CD4-positive, alpha-beta memory T cell (primary cell): ENCODE measurements at regions not wholly inside any gene's neighbourhood (a gene's known extent, or its start where the extent isn't known, plus 50 kb on each side); places are given as distances from the start of the nearest gene placed in this dataset.
"Not testable (repeated sequence)": the region's sequence is repeated elsewhere in the genome, so short reads cannot be mapped to it uniquely, and the experiment has no call there.

Experiments used
- CTCF ChIA-PET: fragments of 350-600 bp; sonication (Branson Sonifier 250); formaldehyde crosslinking; loops from one replicate; lab custom pipeline; 2021; ENCODE audit warnings: inconsistent platforms; ENCODE audit not compliant: partially characterized antibody; lab: Charles Lee
- POLR2A ChIA-PET: fragments of 350-600 bp; sonication (Branson Sonifier 250); formaldehyde crosslinking; loops from one replicate; lab custom pipeline; 2021; ENCODE audit not compliant: partially characterized antibody; lab: Charles Lee
- DNase-seq, 5 donors: peaks; one replicate each; pipeline versions ENCODE4 v3.0.0 to v3.0.0-alpha.2; 2020 to 2022; ENCODE audit warnings: mixed read lengths in 1 of 5
- H3K27ac ChIP-seq: one replicate; pipeline ENCODE4 v1.7.0; 2013; ENCODE audit warnings: low read depth, low read length
- H3K27me3 ChIP-seq: 2 replicates; pipeline ENCODE4 v1.7.0; 2013; ENCODE audit warnings: mild to moderate bottlenecking, low read length, moderate library complexity; ENCODE audit not compliant: insufficient read depth
- H3K36me3 ChIP-seq: 2 replicates; pipeline ENCODE4 v1.7.0; 2013; ENCODE audit warnings: mild to moderate bottlenecking, low read length, moderate library complexity; ENCODE audit not compliant: insufficient read depth
- H3K4me1 ChIP-seq: 2 replicates; pipeline ENCODE4 v1.7.0; 2013; ENCODE audit warnings: mild to moderate bottlenecking, low read length, moderate library complexity; ENCODE audit not compliant: insufficient read depth
- H3K4me3 ChIP-seq, 2 donors: one replicate each; pipeline ENCODE4 v1.7.0; 2013; ENCODE audit warnings: low read length in 2 of 2, mild to moderate bottlenecking in 1 of 2
- H3K9me3 ChIP-seq, 2 donors: one replicate each; pipeline ENCODE4 v1.7.0; 2013; ENCODE audit warnings: low read length in 2 of 2, control low read depth in 1 of 2; ENCODE audit not compliant: control insufficient read depth in 1 of 2
- H3K27ac Mint-ChIP-seq, 7 donors: one replicate each; pipeline ENCODE4 v1.8.0; 2020 to 2021; ENCODE audit warnings: mixed read lengths in 7 of 7, mild to moderate bottlenecking in 6 of 7, inconsistent platforms in 3 of 7, moderate library complexity in 3 of 7
- H3K27me3 Mint-ChIP-seq, 2 donors: one replicate each; pipeline ENCODE4 v1.8.0; 2020 to 2021; ENCODE audit warnings: mixed read lengths in 2 of 2
- H3K36me3 Mint-ChIP-seq, 2 donors: one replicate each; pipeline ENCODE4 v1.8.0; 2020 to 2021; ENCODE audit warnings: mixed read lengths in 2 of 2, inconsistent platforms in 1 of 2, mild to moderate bottlenecking in 1 of 2
- H3K4me1 Mint-ChIP-seq, 4 donors: one replicate each; pipeline ENCODE4 v1.8.0; 2020 to 2021; ENCODE audit warnings: mixed read lengths in 4 of 4, mild to moderate bottlenecking in 1 of 4
- H3K4me3 Mint-ChIP-seq, 8 donors: one replicate each; pipeline ENCODE4 v1.8.0; 2020 to 2021; ENCODE audit warnings: mixed read lengths in 8 of 8, mild to moderate bottlenecking in 7 of 8, moderate library complexity in 6 of 8, inconsistent platforms in 3 of 8
- H3K9me3 Mint-ChIP-seq, 8 donors: one replicate each; pipeline ENCODE4 v1.8.0; 2020 to 2021; ENCODE audit warnings: mixed read lengths in 8 of 8, mild to moderate bottlenecking in 5 of 8, inconsistent platforms in 3 of 8, moderate library complexity in 1 of 8
- intact Hi-C: fragments of 100-400 bp; cut with micrococcal nuclease; formaldehyde crosslinking; loops from one replicate; pipeline ENCODE4 v1.15.1; 2023

DNA sequence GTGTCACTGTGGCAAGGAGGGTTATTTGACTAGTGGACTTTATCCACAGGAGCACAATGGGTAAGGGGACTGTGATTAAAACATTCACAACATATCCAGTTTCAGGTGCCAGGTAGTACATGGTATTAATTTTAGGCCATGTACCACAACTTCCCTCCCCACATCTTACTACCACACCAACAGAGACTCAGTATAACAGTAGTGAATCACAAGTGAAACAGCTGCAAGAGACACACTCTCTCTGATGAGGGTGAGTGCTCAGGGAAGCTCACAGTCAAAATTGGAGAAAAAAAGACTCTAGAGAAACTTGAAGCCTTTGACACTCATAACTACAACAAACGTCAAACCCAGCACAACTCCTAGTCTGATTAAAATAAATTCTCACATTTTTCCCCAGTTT is 367.6 kb upstream of the GYPC start:
- Mint-ChIP-seq H3K4me3 (no peak overlapping the region), H3K27ac (no peak overlapping the region), H3K36me3 (no peaks in the 10 kb centered on the region), H3K9me3 (peaks cover 0 to 2% (median 0%) of the 10 kb centered on the region in 8 donors), H3K27me3 (peaks cover 3 to 7% of the 10 kb centered on the region in 2 donors), H3K4me1 (no peaks in the 10 kb centered on the region)
- no peak for DNase-seq
- Histone ChIP-seq H3K4me3 (no peak overlapping the region), H3K4me1 (no peaks in the 10 kb centered on the region), H3K36me3 (no peaks in the 10 kb centered on the region), H3K9me3 (no peaks in the 10 kb centered on the region), H3K27me3 (no peaks in the 10 kb centered on the region), H3K27ac (no peak overlapping the region)
- ChIA-PET CTCF (no interaction called here), POLR2A (no interaction called here)
- intact Hi-C loops = no loop called here

DNA sequence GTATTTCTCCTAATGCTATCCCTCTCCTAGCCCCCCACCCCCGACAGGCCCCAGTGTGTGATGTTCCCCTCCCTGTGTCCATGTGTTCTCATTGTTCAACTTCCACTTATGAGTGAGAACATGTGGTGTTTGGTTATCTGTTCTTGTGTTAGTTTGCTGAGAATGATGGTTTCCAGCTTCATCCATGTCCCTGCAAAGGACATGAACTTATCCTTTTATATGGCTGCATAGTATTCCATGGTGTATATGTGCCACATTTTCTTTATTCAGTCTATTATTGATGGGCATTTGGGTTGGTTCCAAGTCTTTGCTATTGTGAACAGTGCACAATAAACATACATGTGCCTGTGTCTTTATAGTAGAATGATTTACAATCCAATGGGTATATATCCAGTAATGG is 362.0 kb upstream of the GYPC start:
- intact Hi-C loops, H3K4me1 Mint-ChIP-seq, H3K9me3 ChIP-seq, H3K27ac ChIP-seq, POLR2A ChIA-PET, H3K4me3 Mint-ChIP-seq, H3K27me3 ChIP-seq, H3K27ac Mint-ChIP-seq, H3K4me3 ChIP-seq, DNase-seq, H3K27me3 Mint-ChIP-seq, H3K36me3 ChIP-seq, H3K4me1 ChIP-seq, H3K9me3 Mint-ChIP-seq, CTCF ChIA-PET, H3K36me3 Mint-ChIP-seq: not testable (repeated sequence)

DNA sequence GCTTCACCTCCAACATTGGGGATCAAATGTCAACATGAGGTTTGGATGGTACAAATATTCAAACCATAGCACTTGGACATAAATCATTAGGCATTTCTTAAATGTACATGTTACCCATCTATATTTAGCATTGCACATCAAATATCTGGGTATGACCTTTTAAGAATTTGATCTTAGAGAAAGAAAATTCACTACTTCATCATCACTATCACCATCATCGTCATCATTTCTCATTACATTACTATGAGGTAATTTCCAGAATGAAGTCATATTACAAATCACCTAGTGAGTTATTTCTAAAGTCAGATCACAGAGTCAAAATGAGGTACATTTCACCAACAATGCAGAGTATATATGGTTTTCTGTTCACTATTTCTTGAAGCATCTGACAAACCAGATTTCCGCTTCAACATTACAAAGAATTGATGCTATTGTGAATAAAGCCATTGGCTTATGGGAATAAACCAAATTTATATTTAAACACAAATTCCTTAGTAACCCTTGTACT is 356.4 kb upstream of the GYPC start:
- ChIA-PET POLR2A (no interaction called here), CTCF (no interaction called here)
- no peak for DNase-seq
- H3K27ac ChIP-seq = no peak overlapping the region
- Mint-ChIP-seq H3K27me3 (no peaks in the 10 kb centered on the region), H3K4me1 (no peaks in the 10 kb centered on the region), H3K27ac (no peak overlapping the region), H3K4me3 (no peak overlapping the region), H3K36me3 (no peaks in the 10 kb centered on the region), H3K9me3 (peaks cover 0 to 5% (median 0%) of the 10 kb centered on the region in 8 donors)
- no peaks in the 10 kb centered on the region for H3K36me3 ChIP-seq
- no peaks in the 10 kb centered on the region for H3K27me3 ChIP-seq
- no peak overlapping the region for H3K4me3 ChIP-seq
- H3K4me1 ChIP-seq = no peaks in the 10 kb centered on the region
- intact Hi-C loops = no loop called here
- no peaks in the 10 kb centered on the region for H3K9me3 ChIP-seq

DNA sequence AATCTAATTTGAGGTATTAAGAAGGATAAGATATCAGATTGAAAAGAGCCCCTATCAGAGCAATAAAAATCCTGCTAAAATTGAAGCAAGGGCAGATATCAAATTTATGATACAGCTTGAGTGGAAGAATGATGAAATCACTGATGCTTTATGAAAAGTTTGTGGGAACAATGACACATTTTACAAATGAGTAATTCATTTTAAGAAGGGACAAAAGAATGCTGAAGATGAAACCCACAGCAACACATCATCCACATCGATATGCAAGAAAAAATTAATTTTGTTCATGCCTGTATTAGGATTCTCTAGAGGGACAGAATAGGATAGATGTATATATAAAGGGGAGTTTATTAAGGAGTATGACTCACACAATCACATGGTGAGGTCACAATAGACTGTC is 355.6 kb upstream of the GYPC start:
- Histone ChIP-seq H3K9me3 (no peaks in the 10 kb centered on the region), H3K4me3 (no peak overlapping the region), H3K27me3 (no peaks in the 10 kb centered on the region), H3K4me1 (no peaks in the 10 kb centered on the region), H3K27ac (no peak overlapping the region), H3K36me3 (no peaks in the 10 kb centered on the region)
- Mint-ChIP-seq H3K4me1 (no peaks in the 10 kb centered on the region), H3K27me3 (no peaks in the 10 kb centered on the region), H3K36me3 (no peaks in the 10 kb centered on the region), H3K27ac (no peak overlapping the region), H3K9me3 (peaks cover 0 to 5% (median 0%) of the 10 kb centered on the region in 8 donors), H3K4me3 (no peak overlapping the region)
- CTCF ChIA-PET = no interaction called here
- POLR2A ChIA-PET = no interaction called here
- no peak for DNase-seq
- intact Hi-C loops = no loop called here

DNA sequence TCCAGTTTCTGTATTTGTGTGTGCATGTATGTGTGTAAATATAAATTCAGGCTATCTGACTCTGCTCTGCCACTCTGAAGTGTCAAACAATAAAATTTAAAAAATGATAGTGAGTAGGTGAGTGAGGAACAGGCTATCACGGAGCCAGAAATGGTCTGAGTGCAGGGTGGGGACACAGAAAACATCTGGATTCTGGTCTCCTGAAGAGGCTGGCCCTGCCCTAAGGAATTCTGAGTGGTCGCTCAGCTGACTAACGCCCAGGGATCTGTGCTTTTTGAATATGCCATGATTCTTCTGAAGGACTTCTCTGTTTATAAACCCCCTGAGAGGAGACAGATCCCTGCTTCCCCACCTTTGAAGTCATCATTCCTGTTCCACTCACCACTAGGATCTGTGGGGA is 353.9 kb upstream of the GYPC start:
- POLR2A ChIA-PET = no interaction called here
- H3K36me3 Mint-ChIP-seq = no peaks in the 10 kb centered on the region
- Histone ChIP-seq H3K27ac (no peak overlapping the region), H3K9me3 (no peaks in the 10 kb centered on the region), H3K4me3 (no peak overlapping the region), H3K27me3 (no peaks in the 10 kb centered on the region), H3K36me3 (no peaks in the 10 kb centered on the region), H3K4me1 (no peaks in the 10 kb centered on the region)
- intact Hi-C loops = no loop called here
- H3K27me3 Mint-ChIP-seq = no peaks in the 10 kb centered on the region
- no peak overlapping the region for H3K27ac Mint-ChIP-seq
- no peak overlapping the region for H3K4me3 Mint-ChIP-seq
- DNase-seq = no peak
- peaks cover 0 to 2% (median 0%) of the 10 kb centered on the region in 4 donors for H3K4me1 Mint-ChIP-seq
- CTCF ChIA-PET = no interaction called here
- peaks cover 0 to 8% (median 0%) of the 10 kb centered on the region in 8 donors for H3K9me3 Mint-ChIP-seq

DNA sequence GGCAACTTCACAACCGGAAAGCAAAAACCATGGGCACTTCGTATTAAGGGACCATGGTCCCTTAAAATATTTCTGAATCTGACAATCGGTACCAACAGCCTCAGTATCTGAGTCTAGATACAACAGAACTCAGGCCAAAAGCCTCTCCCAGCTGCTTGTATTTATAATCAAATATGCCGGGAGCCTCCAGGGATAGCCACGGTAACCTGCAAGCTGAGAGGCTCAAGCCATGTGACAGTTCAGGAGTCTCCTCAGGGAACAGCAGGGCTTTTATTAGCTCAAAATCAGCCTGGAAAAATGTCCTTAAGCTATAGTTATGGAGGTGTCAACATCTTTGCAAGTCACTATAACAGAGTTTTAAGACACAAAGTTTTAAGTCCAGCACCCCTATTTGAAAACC is 352.8 kb upstream of the GYPC start:
- H3K9me3 Mint-ChIP-seq = peaks cover 0 to 8% (median 0%) of the 10 kb centered on the region in 8 donors

DNA sequence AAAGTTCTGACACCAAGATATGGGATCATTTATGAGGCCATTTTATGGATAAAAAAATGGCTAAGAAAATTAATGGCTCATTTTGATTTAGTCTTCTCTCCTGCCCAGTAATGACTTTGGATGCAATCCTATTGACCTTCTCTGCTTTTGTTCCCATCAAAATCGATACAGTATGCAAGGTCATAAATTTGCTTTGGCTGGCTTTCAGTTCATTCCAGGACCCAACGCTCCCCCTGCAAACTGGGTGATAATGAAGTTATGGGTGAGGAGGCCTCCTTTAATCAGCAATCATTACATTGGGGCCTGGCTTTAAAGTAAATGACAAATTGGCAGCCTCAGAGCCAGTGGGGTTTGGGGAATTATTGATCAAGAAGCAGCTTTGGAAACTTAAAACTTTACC is 351.8 kb upstream of the GYPC start:
- H3K27ac Mint-ChIP-seq = no peak overlapping the region
- intact Hi-C loops = no loop called here
- no peaks in the 10 kb centered on the region for H3K27me3 ChIP-seq
- H3K4me1 Mint-ChIP-seq = peaks cover 0 to 2% (median 0%) of the 10 kb centered on the region in 4 donors
- CTCF ChIA-PET = no interaction called here
- no peaks in the 10 kb centered on the region for H3K36me3 Mint-ChIP-seq
- no peaks in the 10 kb centered on the region for H3K4me1 ChIP-seq
- H3K36me3 ChIP-seq = no peaks in the 10 kb centered on the region
- no peak overlapping the region for H3K4me3 ChIP-seq
- no peak overlapping the region for H3K4me3 Mint-ChIP-seq
- H3K27ac ChIP-seq = no peak overlapping the region
- H3K9me3 ChIP-seq = no peaks in the 10 kb centered on the region
- no peak for DNase-seq
- POLR2A ChIA-PET = no interaction called here
- H3K9me3 Mint-ChIP-seq = peaks cover 0 to 8% (median 0%) of the 10 kb centered on the region in 8 donors
- no peaks in the 10 kb centered on the region for H3K27me3 Mint-ChIP-seq

More for the DNA sequence above, 352.8 kb upstream of the GYPC start:
- Histone ChIP-seq H3K4me3 (no peak overlapping the region), H3K27ac (no peak overlapping the region), H3K36me3 (no peaks in the 10 kb centered on the region), H3K9me3 (no peaks in the 10 kb centered on the region), H3K4me1 (no peaks in the 10 kb centered on the region), H3K27me3 (no peaks in the 10 kb centered on the region)
- no peak overlapping the region for H3K4me3 Mint-ChIP-seq
- POLR2A ChIA-PET = no interaction called here
- H3K27ac Mint-ChIP-seq = no peak overlapping the region
- intact Hi-C loops = no loop called here
- no peaks in the 10 kb centered on the region for H3K27me3 Mint-ChIP-seq
- DNase-seq = no peak
- no peaks in the 10 kb centered on the region for H3K36me3 Mint-ChIP-seq
- H3K4me1 Mint-ChIP-seq = peaks cover 0 to 2% (median 0%) of the 10 kb centered on the region in 4 donors
- CTCF ChIA-PET = no interaction called here

DNA sequence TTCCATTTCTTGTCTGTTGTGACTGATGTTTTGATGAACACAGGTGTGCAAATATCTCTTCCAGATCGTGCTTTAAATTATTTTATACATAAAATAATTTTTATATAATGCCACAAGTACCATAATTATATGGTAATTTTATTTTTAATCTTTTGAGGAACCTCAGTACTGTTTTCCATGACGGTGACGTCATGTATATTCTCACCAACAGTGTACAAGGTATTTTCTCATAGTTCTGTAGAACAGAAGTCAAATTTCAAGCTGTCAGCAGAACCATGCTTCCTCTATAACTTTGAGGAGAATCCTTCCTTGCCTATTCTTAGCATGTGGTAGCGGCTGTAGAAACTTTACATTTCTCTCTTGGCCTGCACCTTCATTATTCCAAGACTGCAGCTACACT is 349.4 kb upstream of the GYPC start:
- intact Hi-C loops = no loop called here
- Mint-ChIP-seq H3K9me3 (peaks cover 0 to 3% (median 0%) of the 10 kb centered on the region in 8 donors), H3K4me1 (peaks cover 0 to 2% (median 0%) of the 10 kb centered on the region in 4 donors), H3K36me3 (no peaks in the 10 kb centered on the region), H3K27ac (no peak overlapping the region), H3K27me3 (no peaks in the 10 kb centered on the region), H3K4me3 (no peak overlapping the region)
- Histone ChIP-seq H3K27me3 (no peaks in the 10 kb centered on the region), H3K4me3 (no peak overlapping the region), H3K9me3 (no peaks in the 10 kb centered on the region), H3K27ac (no peak overlapping the region), H3K36me3 (no peaks in the 10 kb centered on the region), H3K4me1 (no peaks in the 10 kb centered on the region)
- POLR2A ChIA-PET = no interaction called here
- CTCF ChIA-PET = no interaction called here
- no peak for DNase-seq
